Bronchial epithelial cell (primary cell): ENCODE measurements at regions not wholly inside any gene's neighbourhood (a gene's known extent, or its start where the extent isn't known, plus 50 kb on each side); places are given as distances from the start of the nearest gene placed in this dataset.

Experiments
- DNase-seq: peaks from one replicate; pipeline ENCODE4 v3.0.0-alpha.2; 2010; ENCODE audit warnings: low read depth
- FAIRE-seq: peaks from 2 replicates; lab custom pipeline; 2011; peaks lifted over from hg19 to GRCh38; lab: Jason Lieb, UNC
- H3K27me3 ChIP-seq: 2 replicates; pipeline ENCODE4 v1.5.1; 2011; ENCODE audit warnings: low read length; ENCODE audit not compliant: control insufficient read depth, insufficient read depth
- H3K36me3 ChIP-seq: 2 replicates; pipeline ENCODE4 v1.5.1; 2011; ENCODE audit warnings: low read length; ENCODE audit not compliant: control insufficient read depth, insufficient read depth
- H3K4me3 ChIP-seq: 2 replicates; pipeline ENCODE4 v1.5.1; 2011; ENCODE audit warnings: mild to moderate bottlenecking, low read depth, low read length, control low read depth
- TF ChIP-seq, protein P1 (sequence below): IDR thresholded peaks from 2 replicates; pipeline ENCODE4 v1.5.1; 2011; ENCODE audit warnings: mild to moderate bottlenecking, moderate library complexity, low read length, control low read depth, inconsistent platforms; ENCODE audit not compliant: insufficient read depth, severe bottlenecking

DNA sequence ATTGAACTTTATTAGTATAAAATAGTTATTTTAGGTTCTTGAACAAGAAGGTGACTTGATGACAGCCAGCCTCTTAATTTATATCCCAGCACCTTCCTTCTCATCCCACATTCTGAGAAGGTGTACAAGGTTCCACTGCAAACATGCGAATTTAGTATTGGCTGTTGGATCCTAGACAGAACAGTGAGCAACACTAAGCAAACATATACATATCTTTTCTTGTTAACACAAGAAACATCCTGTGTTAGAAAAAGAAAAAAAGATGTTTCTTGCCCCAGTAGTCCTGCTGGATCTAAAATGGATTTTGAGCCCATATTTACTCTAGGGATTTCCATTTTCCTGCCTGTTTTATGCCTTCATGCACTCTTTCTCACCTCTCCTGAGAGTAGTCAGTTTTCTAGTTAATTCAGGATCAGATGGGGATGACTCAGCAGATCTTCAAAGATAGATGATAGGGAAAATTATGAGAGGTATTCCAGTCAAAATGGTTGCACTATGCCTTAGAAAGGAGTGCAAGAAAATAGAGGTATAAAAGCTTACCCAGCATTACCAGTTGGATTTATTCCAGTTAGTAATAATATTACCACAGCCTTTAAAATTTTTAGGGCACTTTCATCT is 336.5 kb downstream of the MEIS1 start:
- no peak overlapping the region for H3K4me3 ChIP-seq
- no peaks in the 10 kb centered on the region for H3K36me3 ChIP-seq
- H3K27me3 ChIP-seq, result no peaks in the 10 kb centered on the region
- DNase-seq, result peak; percentile 59
- TF ChIP-seq, protein P1, sequence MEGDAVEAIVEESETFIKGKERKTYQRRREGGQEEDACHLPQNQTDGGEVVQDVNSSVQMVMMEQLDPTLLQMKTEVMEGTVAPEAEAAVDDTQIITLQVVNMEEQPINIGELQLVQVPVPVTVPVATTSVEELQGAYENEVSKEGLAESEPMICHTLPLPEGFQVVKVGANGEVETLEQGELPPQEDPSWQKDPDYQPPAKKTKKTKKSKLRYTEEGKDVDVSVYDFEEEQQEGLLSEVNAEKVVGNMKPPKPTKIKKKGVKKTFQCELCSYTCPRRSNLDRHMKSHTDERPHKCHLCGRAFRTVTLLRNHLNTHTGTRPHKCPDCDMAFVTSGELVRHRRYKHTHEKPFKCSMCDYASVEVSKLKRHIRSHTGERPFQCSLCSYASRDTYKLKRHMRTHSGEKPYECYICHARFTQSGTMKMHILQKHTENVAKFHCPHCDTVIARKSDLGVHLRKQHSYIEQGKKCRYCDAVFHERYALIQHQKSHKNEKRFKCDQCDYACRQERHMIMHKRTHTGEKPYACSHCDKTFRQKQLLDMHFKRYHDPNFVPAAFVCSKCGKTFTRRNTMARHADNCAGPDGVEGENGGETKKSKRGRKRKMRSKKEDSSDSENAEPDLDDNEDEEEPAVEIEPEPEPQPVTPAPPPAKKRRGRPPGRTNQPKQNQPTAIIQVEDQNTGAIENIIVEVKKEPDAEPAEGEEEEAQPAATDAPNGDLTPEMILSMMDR, result no peak
- FAIRE-seq, result no peak

DNA sequence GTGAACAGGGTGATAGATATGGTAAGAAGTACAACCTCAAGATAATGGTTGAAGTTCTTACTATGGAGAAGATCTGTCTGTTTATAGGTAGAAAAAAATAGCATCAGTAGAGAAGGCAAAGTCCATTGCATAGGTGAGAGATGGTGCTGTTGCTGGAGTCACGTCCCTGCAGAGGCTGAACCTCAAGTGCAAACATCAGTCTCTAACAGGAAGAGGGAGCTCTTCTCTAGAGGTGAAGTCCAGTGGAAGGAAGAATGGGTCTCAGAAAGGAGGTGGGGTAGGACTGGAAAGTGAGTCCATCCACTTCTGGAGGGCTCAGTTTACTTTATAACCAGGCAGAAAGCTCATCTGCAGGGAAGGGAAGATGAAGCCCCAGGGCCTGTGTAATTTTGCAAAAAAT is 337.7 kb downstream of the MEIS1 start:
- FAIRE-seq, result peak; percentile 76
- H3K4me3 ChIP-seq, result no peak overlapping the region
- TF ChIP-seq, protein P1, result no peak

DNA sequence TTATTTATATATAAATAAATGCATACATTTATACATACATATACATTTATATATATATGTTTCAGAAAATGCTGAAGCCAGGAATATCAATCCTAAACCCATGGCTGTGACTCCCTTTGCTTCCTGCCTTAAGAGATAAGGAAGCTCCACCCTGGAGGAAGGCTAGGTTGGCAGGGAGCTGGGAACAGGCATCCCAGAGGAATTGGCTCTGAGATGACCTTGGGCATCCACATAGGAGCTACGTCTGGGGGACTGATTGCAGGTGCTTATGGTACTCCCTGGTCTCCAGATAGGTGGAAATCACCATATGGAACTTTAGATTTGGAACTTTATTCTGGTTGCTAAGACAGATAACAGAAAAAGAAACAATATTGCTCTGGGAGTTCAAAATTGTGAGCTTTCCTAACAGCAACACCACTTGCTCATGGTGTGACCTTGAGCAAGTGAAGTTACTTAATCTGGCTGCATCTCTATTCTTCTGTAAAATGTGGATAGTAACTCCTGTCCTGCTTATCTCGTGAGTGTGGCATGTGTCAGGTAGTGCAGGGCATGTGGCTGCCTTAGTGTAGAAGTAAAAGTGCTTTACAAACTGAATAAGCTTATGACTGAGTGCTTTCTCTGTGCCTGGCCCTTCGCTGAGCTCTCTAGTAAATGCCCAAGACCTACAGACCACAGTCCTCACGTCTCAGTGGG is 341.0 kb downstream of the MEIS1 start:
- FAIRE-seq (no peak), DNase-seq (no peak)
- TF ChIP-seq, protein P1, result no peak
- no peak overlapping the region for H3K4me3 ChIP-seq
- H3K36me3 ChIP-seq, result no peaks in the 10 kb centered on the region
- H3K27me3 ChIP-seq, result no peaks in the 10 kb centered on the region

More for the DNA sequence above, 337.7 kb downstream of the MEIS1 start:
- H3K27me3 ChIP-seq, result no peaks in the 10 kb centered on the region
- H3K36me3 ChIP-seq, result no peaks in the 10 kb centered on the region
- DNase-seq, result no peak

DNA sequence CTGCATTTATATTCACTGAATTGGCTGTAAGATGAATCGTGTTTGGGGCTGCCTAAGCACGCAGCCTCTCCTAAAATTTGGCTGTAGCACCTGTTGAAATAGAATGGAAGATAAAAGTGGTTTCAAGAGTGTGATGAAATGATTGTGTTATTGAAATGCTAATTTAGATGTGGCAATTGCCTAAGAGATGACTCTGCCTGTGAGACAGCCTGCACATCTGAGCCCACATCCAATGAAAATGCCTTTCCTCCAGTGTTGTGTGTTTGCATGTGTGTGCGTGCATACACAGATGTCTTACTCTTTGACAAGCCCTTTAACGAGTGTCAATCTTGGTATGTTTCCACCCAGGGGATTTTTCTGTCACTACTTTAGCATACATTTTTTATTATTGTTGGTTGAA is 346.9 kb downstream of the MEIS1 start:
- TF ChIP-seq, protein P1, result no peak
- DNase-seq (peak; percentile 65), FAIRE-seq (peak; percentile 80)
- Histone ChIP-seq H3K36me3 (no peaks in the 10 kb centered on the region), H3K27me3 (no peaks in the 10 kb centered on the region), H3K4me3 (no peak overlapping the region)

DNA sequence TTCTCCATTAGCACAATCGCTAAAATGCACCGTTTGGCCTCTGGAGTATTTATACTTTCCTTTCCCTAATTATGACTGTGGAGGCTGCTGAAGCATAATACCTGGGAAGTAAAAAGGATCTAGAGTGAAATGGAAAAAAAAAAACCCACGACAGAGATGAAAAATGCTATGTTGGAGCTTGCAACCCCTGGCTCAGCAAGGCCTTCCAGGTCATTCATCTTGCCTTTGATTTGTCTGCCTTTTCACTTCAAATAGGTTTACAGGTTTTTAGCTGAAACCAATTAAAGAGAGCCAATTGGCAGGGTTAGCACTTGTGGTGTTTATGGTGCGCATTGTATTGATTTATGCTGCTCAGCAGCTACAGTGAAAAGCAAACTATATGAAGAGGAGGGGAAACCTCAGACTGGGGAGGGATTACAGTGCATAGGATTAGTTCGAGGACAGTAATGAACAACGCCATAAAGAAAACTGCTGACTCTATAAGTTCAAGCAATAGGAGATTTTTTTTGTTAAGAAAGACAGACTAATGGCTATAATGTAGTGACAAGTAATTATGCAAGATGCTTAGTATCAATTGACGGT is 347.9 kb downstream of the MEIS1 start:
- H3K27me3 ChIP-seq, result no peaks in the 10 kb centered on the region
- TF ChIP-seq, protein P1, result no peak
- no peak for FAIRE-seq
- H3K4me3 ChIP-seq, result no peak overlapping the region
- DNase-seq, result no peak
- no peaks in the 10 kb centered on the region for H3K36me3 ChIP-seq
